Epithelial cell of esophagus (primary cell): ENCODE measurements at regions not wholly inside any gene's neighbourhood (a gene's known extent, or its start where the extent isn't known, plus 50 kb on each side); places are given as distances from the start of the nearest gene placed in this dataset.

ENCODE experiments used
- DNase-seq: peaks from one replicate; pipeline ENCODE4 v3.0.0; 2010; ENCODE audit warnings: low read depth
- H3K4me3 ChIP-seq: 2 replicates; pipeline ENCODE4 v1.5.1; 2011; ENCODE audit warnings: mild to moderate bottlenecking, low read length, control low read depth
- TF ChIP-seq, protein P1 (sequence below): IDR thresholded peaks from 2 replicates; pipeline ENCODE4 v1.5.1; 2011; ENCODE audit warnings: low read depth, mild to moderate bottlenecking, low read length, control low read depth, inconsistent platforms; ENCODE audit not compliant: insufficient read depth; ENCODE audit errors: missing control alignments

DNA sequence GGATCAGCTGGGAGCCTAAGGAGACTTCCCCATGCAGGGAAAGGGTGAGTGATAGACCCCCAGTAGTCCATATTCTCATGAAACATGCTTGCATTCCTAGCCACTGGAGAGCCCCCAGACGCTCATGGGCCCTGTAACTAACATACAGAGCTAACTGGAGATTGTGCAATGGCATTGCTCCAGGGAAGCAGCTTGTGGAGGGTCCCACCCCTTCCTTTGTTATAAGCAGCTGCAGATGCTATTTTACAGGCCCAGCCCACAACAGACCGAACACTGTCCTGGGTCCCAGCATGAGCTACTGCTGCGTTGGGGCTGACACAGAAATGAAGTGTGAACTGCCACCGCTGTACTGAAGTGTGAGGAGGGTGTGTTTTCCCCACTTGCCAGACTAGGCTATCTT lies 1465.7 kb upstream of the DIAPH2 start:
- TF ChIP-seq, protein P1, sequence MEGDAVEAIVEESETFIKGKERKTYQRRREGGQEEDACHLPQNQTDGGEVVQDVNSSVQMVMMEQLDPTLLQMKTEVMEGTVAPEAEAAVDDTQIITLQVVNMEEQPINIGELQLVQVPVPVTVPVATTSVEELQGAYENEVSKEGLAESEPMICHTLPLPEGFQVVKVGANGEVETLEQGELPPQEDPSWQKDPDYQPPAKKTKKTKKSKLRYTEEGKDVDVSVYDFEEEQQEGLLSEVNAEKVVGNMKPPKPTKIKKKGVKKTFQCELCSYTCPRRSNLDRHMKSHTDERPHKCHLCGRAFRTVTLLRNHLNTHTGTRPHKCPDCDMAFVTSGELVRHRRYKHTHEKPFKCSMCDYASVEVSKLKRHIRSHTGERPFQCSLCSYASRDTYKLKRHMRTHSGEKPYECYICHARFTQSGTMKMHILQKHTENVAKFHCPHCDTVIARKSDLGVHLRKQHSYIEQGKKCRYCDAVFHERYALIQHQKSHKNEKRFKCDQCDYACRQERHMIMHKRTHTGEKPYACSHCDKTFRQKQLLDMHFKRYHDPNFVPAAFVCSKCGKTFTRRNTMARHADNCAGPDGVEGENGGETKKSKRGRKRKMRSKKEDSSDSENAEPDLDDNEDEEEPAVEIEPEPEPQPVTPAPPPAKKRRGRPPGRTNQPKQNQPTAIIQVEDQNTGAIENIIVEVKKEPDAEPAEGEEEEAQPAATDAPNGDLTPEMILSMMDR = no peak
- no peak for DNase-seq
- no peak overlapping the region for H3K4me3 ChIP-seq

DNA sequence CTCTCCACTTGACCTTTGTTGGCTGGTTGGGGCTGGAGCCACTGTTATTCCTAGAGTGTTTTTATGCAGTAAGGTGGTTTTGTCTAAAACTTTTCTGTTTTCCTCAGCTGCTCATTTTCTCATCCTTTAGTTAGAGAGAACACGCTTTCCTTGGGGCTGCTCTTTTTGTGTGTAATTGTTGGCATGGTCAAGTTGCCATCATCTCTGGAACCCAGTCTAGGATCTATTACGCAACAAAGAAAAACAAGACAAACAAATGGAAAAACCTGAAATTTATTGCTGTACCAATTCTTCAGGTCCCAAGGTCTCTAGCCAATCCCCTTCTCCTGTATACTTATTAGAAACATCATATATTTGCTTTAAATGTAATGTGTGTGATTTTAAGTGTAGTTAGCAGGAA lies 1436.3 kb upstream of the DIAPH2 start:
- no peak for DNase-seq
- TF ChIP-seq, protein P1 = no peak
- H3K4me3 ChIP-seq = no peak overlapping the region

DNA sequence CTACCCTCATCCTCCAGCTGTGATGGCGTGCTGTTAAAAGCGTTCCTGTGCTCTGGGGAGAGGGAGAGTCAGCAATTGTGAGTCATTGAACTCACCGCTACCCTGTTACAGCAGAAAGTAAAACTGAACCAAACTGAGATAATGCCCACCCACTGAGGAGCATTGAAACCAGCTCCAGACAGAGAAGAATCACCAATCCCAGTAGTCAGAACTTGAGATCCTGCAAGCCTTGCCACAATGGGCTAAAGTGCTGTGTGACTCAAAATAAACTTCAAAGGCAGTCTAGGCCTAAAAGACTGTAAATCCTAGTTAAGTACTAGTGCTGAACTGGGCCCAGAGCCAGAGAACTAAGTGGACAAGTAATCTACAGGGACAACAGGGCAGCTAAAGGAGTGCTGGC lies 1394.2 kb upstream of the DIAPH2 start:
- peak; percentile 10 for DNase-seq
- TF ChIP-seq, protein P1 = no peak
- no peak overlapping the region for H3K4me3 ChIP-seq

DNA sequence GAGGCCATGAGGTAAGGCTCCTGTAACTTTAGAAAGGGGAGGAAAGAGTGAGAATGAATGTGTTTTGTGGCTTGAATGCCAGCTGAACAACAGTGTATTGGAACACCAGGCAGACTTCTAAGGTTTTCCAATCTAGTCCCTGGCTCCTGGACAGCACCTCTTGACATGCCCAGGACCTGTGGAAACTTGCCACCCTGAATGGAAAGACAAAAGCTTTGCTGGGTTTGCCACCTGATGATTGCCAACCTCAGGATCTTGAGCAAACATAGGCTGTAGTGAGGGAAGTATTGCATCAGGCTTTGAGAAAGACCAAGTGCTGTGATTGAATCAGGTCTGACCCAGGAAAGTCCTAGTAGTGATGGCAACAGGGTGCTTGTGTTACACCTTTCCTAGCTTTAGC lies 1393.1 kb upstream of the DIAPH2 start:
- peak; percentile 90 for DNase-seq
- no peak overlapping the region for H3K4me3 ChIP-seq
- TF ChIP-seq, protein P1 = no peak

DNA sequence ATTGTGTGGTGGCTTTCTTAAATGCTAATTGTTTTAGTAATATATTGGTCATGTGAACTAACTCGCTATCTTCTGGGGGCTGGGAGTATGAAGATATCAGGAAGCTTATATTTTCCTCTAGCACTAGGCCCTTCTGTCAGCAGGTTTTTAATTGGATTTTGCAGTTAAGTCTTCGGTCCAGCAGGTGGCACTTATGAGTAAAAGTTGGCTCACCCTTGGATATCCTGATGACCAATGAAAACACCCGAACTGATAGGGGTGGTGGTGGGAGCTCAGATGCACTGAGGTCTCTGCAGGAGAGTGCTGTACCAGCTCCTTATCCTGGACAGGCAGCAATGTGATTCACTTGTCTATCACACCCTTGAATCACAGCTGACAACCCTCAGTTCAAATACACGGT lies 1365.8 kb upstream of the DIAPH2 start:
- peak; percentile 22 for DNase-seq
- H3K4me3 ChIP-seq = no peak overlapping the region
- TF ChIP-seq, protein P1 = peak; percentile 44

DNA sequence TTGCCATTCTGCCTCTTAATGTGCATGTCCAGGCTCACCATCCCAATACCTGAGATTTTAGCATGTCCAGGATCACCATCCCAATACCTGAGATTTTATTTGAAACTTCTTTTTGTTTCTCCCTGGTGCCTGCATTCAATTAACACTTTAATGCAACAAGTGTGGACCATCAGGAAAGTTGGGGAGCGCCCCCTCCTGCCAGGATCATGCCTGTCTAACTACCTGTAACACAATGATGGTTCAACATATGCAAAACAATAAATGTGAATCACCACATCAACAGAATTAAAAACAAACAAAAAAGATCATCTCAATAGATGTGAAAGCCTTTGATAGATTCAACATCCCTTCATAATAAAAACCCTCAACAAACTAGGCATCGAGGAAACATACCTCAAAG lies 1359.5 kb upstream of the DIAPH2 start:
- TF ChIP-seq, protein P1 = no peak
- no peak for DNase-seq
- H3K4me3 ChIP-seq = no peak overlapping the region

DNA sequence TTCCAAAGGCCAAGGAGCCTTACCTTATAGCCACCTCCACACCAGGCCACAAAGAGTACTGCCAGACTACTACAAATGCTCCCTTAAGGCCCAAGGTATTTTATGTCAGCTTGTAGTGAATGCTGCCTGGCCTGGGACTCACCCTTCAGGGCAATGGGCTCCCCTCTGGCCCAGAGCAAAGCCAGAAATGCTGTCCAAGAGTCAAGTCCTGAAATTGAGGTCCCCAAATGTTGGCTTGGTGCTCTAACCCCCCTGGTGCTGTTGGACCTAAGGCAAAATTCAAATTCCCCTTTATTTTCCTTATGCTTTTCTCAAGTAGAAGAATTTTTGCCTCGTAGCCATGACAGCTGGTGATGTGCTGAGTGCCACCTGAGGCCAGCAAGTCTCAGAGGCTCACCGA lies 1354.3 kb upstream of the DIAPH2 start:
- DNase-seq = no peak
- no peak overlapping the region for H3K4me3 ChIP-seq
- TF ChIP-seq, protein P1 = no peak
